HG02870 (cell line): ENCODE measurements at regions not wholly inside any gene's neighbourhood (a gene's known extent, or its start where the extent isn't known, plus 50 kb on each side); places are given as distances from the start of the nearest gene placed in this dataset.

Experiments used
- ATAC-seq: cut with Tn5 transposase; IDR thresholded peaks from one replicate; pipeline ENCODE4 v1.9.1; 2021; ENCODE audit warnings: mild to moderate bottlenecking, moderate library complexity; ENCODE audit not compliant: unreplicated experiment

DNA sequence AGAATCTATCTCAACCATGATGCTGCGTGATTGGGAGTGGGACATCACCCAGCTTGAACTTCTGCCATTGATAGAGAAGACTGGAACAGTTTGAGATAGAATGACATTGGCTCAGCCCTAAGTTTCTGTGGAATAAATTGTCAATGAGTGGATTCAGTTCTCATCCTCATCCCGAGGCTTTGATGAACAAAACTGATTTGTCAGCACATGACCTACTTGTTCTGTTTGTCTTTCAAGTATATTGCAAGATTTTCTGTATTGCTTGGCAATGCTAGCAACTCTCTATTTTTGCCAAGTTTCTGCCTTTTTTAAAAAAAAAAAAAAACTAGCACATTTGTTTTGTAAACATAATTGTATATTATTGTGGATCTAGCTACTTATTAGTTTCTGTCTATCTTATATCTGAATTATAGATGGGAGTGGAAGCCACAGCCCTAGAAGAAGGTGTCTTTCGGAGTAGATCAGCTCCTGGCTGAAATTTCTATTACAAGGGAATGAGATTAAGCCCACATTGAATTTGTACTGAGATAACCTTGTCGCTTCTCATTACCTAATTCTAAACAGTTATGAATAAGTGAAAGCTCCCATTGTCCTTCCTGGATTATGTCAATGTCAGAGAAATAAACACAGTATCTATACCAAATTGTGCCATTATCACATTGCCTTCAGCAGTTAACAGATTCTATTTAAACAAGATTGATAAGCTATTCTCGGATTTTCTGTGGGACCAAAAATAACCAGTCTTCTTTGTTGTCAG is 166.1 kb downstream of the TNFSF13B start:
- no peak for ATAC-seq

DNA sequence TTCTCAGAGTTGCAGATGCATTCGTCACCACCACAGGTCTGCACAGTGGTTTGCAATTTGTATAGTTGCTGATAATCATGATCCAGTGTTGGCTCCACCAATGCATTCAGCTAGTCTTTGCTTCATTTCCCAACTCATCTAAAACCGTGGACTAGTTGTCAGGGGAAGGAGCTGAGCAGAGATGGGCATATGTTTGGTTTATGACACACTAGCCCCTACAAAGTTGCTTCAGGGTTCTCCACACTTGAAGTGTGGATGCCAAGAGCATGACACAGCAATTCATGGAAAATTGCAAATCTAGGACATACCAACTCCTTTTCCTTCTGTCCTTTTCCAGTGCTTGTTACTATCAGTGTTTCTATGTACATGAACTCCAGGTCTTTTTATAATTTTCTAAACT is 168.0 kb downstream of the TNFSF13B start:
- no peak for ATAC-seq

DNA sequence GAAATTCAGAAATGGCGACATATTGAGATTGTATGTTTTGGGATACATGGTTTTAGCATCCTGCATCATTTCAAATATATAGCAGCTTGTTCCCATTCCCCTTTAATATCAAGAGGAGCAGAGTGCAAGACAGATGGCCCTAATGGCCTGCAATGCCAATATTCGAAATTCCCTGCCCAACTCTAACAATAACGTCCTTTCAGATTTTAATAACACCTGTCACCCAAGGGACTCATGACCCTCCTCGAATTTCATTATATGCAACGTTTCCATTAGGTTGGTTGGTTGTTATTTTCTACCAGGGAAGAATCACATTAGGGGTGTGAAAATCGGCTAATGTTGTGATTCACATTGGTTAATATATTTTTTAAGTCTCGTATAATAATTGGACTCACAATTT is 170.0 kb downstream of the TNFSF13B start:
- no peak for ATAC-seq

DNA sequence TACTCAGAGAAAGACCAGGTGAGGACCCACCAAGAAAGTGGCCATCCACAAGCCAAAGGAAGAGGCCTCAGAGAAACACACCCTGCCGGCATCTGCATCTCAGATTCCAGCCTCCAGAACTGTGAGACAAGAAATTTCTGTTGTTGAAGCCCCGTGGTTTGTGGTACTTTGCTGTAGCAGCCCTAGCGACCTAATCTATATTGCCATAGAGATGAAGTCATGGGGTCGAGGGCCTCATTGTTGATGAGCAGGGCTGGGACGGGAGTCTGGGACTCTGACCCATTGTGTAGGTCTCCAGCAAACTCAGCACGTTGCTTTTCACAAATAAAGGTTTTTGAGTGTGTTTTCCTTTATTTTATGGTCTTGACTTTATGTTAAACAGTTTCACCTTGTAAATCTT is 174.9 kb downstream of the TNFSF13B start:
- no peak for ATAC-seq

DNA sequence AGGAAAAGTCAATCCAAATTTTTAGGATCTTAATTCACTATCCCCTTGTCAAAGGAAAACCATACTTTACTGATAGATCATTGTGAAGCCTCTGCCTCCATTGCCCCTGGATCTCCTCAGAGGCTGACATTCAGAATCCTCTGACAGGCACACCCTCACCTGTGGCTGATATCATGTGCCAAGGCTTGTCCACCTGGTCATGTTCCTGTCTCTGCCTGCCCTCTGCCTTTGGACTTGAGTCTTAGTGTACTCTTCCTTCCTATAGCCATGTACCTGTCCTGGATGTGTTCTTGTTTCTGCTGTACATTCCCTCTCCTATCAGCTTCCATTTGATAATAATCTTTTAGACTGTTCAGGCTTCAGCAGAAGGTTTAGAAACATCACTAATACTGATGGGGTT is 179.4 kb downstream of the TNFSF13B start:
- ATAC-seq = no peak

DNA sequence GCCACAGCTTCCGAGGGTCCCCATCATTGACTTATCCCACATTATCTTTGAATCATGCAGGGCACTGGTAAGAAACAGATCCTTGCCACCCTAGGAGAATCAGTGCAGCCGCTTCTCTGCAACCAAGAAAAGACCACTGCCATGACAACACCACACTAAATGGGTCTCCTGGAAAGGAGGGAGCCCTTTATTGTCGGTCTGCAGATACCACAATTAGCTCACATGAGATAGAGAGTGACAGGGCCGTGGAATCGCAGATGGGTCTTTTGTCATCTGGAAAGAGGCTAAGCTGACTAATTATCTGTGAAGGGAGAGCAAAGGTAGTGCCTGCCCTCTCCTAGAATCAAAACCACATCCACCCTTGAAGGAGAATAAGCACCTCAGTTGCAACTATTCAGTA is 178.3 kb upstream of the MYO16 start:
- ATAC-seq = no peak

DNA sequence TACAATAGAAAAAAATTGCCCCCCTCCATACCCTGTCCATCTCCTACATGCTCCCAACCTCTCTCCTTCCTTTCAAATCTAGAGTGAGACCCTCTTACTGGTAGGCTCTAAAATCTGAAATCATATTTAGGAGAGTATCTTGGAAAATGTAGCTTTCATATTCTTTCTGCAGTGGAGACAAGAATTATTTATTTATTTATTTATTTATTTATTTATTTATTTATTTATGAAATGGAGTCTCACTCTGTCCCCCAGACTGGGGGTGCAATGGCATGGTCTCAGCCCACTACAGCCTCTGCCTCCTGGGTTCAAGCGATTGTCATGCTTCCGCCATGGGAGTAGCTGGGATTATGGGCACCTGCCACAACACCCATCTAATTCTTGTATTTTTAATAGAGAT is 174.1 kb upstream of the MYO16 start:
- no peak for ATAC-seq

DNA sequence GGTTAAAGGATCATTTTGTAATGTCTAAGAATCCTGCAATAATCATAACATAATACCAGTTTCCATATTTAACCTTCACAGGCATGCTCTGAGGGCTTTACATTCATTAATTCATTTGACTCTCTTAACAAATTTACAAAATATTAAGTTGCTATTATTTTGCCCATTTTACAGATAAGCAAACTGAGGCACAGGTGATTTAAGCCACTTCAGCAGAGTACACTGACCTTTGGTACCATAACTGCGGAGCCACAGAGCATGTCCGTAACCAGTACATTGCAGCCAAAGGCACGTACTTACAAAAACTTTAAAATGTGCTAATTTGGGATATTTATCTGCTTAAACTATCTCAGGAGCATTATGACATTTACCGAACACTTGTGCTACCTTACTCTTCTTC is 169.4 kb upstream of the MYO16 start:
- no peak for ATAC-seq

DNA sequence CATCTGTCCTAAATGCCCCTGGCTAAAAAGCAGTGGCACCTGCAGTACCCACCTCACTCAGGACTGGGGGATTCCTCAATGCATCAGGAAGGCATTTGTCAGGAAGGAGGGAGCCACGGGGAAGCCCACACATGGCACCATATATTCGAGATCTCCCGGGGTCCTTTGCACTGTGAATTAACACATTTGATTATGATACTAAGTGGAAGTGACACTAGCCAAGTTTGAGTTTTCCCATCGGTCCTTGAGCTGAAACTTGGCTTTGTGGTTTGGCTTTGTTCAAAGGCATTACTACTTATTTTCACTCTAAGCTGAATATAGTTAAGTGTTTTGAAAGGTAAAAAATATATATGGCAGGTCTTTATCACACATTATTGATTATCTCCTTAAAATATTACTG is 168.7 kb upstream of the MYO16 start:
- ATAC-seq = no peak

DNA sequence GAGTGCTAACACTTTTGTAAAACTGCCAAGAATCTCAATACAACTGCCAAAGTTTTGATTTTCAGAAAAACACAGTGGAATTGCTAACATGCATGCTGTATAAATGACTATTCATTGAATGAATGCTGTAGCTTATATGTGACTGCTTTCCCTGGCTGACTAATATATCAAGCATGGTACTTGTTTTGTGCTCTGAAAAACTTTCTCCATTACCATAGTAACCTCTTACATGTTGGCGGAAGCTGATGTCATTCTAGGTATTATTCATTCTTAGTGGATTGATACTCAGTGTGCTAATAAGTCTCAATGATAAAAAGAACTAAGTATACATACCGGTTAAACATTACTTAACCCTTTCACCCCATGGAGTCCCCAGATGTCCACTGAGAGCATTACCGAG is 166.1 kb upstream of the MYO16 start:
- no peak for ATAC-seq

DNA sequence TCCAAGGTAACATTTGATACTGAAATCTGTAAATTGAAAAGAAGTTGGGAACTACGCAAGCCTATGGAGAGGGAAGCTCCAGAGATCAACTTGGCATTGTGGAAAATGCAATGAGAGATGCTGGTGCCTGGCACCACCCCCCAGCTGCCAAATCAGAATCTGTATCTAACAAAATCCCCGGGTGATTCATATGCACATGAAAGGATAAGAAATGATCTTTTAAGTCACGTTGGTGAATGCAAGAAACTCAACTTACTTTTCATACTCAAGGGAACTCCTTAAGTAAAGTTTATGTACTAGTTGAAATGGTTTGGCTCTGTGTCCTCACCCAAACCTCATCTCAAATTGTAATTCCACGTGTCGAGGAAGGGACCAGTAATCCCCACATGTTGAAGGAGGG is 158.5 kb upstream of the MYO16 start:
- no peak for ATAC-seq

DNA sequence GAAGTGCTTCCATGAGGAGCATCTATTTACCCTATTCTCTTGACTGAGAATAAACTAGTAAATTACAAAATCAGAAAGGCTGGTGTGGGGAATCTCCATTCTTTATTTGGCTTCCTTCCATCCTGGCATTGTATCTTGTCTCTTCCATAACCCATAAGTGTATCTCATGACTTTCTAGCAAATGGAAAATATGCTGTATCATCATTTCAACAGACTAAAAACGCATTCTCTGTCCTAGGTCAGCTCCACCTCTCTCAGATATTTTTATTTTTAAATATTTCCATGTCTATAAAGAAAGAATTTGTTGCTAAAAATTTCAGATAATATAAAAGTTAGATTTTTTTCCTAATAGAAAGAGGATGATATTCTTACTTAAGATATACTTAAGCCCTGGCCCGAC is 154.2 kb upstream of the MYO16 start:
- ATAC-seq = no peak

DNA sequence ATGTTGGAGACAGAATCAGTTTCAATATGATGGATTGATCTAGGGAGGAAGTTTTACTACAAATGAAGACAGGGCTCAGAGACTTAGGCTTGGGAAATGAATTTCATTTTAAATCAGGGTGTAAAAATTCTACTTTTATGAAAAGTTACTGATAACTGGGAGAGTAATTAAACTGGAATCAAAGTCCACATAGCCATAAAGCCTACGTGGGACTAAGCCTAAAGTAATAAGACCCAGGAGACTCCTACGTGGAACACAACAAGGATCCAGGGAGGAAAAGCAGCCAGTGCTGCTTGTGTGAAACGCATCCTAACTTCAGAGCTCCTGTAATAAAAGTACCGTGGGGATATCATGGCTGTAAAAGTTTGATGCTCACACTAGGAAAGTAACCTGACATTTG is 152.0 kb upstream of the MYO16 start:
- ATAC-seq = no peak

DNA sequence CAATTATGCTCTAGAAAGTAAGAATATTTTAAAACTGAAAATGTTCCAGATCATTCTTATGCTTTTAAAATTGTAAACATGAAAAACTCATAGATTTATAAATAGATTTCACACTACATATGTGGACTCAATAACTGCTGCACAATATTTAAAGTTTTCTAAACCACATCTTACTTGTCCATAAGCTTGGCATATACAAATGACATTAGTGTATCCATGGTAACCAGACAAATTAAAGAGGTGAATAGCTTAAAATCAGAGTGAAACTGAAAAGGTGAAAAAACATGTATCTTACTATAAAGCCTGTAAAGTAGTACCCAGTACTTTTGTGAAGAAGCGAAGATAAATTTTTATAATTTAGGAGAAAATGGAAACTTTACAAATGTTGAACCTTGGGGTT is 151.2 kb upstream of the MYO16 start:
- ATAC-seq = no peak

DNA sequence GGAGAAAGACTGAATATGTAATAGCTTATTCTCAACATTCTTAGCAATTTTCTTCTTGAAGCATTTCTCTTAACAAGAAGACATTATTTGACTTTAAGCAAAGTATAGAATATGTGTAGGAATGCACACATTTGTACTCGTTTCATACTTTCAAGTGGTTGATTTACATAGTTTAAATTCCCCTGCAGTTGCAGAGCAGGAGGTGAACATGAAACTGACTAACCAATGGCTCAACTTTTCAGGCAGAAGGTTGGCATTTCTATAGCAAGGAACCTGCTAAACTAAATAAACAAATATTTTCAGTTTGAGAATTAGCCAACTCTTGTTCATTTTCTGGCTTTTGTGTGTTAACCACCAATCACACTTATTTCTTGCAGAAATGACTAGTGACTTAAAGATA is 145.4 kb upstream of the MYO16 start:
- no peak for ATAC-seq

DNA sequence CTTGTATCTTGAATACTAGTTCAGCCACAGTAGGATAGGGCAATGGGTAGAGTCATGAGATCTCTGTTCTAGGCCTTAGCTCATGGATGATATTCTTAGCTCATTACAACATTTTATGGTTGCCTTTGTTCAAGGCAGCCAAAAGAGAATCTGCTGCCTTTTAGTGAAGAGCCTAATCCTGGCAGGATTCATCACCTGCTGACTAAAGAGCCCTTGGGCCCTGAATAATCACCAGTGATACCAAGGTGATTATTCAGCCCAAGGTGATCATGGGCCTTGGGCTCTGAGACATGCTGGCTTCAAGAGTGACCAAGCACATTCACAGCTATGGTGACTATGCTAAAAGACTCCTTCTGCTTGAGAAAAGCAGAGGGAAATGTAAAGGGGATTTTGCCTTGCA is 143.3 kb upstream of the MYO16 start:
- no peak for ATAC-seq

DNA sequence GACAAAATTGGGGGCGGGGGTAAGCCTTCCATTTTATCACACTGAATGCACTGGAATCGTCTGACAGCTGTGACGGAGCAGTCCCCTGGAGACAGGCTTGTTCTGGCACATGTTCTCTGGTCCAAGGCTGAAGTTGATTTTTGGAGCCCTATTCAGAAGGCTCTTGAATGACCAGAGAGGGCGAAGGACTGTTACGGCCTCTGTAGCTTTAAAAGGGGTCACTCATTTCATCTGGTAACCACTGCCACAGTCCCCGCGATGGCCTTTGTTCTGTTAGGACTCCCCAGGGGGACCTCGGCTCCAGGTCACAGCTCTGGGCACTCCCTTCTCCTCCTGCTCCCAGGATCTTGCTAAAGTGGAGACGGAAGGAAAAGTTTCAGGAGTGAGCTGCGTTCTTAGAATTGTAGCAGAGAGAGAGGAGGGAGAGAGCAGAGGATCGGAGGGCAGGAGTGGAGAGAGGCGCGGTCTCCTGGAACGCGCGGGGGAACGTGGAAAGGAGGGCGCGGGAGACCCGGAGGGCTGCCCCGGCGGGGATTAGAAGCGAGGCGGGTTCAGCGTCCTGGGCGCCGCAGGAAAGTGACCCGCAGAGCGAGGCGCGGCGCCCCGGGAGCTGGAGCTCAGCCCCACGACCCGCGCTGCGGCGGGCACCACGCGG is 134.3 kb upstream of the MYO16 start:
- no peak for ATAC-seq

DNA sequence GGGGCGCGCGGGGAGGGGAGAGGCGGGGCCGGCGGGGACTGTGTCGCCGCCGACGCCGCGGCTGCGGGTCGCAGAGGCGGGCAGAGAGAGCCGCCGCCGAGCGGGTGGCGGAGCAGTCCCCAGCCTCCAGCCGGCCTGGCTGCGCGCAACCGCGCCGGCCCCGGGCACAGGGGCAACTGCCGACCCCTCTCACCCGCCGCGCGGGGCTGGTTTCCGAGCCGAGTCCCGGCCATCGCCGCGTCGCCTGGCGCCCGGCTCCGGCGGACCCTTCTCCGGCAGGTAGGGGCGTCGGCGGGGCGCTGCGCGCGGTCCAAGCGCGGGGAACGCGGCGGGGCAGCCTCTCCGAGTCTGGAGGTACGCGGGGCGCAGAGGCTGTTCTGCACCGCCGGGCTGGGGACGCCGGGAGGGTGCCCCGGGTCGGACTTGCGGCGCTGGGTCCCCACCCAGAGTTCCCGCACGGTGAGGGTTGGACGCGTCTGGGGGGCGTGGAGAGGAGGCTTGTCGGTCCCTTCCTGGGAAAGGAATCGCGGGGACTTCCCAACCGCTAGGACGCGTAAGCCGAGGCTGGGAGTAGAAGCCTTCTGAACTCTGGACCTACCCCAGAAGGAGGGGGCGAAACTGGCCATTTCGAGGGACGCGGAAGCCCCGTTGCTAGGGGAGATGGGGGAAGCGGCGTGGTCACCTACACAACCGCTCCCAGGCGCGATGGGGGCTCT is 133.6 kb upstream of the MYO16 start:
- ATAC-seq = no peak

DNA sequence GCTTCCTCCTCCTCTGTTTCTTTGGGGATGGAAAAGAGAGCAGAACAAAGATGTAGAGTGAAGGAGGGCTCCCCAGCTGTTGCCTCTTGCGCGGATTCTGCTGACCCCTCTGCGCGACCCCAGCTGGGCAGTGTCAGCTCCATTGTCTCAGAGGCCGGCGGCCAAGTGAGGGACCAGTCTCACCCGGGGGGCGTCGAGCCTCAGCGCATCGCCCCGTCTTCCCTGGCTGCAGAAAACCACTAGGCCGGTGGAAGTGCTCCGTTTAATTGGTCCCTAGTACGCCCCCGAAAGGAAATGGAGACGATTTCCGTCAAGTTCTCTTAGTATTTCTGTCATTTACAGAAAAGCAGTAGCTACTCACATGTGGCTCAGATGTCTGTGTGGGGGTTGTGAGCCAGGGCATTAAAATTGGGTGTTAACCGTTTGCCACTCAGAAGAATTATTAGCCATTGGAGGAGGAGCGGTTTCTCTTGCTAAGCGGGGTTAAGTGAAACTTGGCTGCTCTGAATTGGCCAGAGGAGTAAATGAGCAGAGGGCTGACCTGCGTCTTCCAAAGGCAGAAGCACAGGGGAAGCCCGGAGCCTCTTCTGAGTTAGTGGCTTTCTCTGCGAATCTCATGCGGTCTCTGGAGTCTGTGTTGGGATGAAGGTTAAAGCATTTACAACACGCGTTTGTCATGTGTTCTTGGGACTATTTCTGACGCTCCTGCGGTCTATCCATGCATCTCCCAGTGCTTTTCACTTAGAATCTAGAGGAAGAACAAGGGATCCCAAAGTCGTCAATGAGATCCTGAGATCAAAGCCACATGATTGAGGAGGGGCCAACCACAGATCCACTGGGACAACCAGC is 132.8 kb upstream of the MYO16 start:
- ATAC-seq = no peak

DNA sequence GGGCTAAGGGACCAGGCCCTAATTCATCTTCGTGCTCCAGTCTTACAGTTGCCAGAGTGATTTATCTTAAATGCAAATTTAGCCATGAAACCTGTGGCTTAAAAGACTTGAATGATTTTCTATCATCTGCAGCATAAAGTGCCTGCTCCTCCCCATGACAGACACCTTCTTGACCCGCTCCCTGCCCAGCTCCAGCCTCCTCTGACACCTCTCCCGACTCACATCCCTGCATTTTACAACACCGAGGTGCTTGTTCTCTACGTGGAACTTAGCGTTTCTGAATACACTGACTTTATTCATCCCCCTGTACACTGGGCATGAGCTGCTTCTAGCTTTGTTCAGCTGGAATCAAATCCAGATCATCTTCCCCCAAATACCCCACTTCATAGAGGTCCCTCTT is 128.7 kb upstream of the MYO16 start:
- ATAC-seq = no peak

DNA sequence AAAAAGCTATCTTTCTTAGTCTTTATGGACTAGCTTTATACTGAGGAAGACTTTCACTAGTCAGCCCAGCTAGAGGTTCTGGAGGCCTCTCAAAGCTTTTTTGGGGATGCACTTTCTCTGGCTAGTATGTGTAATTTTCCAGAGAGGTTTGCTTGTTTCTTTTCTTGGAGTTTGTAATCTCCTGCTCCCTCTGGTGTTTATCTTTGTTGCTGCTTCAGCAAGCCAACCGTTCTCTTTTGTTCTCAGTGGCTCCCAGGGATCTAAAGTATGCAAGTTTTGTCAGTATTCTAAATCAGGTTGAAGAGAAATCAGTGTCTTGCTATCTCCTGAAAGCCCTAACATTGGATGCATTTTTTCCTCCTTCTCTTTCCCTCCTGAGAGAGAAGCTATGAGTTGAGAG is 121.1 kb upstream of the MYO16 start:
- no peak for ATAC-seq
